ENCODE measurements at regions not wholly inside any gene's neighbourhood (a gene's known extent, or its start where the extent isn't known, plus 50 kb on each side); places are given as distances from the start of the nearest gene placed in this dataset.

DNA sequence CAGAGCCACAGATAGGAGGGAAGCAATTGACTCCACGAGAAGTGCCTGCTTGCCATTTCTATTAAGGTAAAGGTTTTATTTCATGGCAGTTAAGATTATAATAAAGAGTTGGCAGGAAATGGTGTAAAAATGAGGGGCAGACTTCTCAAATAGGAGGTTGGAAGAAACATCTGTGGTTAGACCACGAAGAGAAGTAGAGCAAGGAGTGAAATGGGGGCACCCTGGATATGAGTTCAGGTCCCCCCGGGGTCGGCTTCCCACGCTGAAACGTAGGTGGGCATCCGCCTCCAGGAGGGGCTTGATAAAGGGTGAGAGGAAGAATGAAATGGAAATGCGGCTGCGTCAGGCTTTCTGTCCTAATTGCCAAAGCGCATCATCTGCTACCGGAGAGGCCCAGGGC lies 209.1 kb downstream of the MAF start:
- no peaks in the 10 kb centered on the region; a peak in 1 of 7 replicates for H3K4me1 ChIP-seq (replicated peaks in 1 of 4; ENCODE audit: control insufficient read depth in 3 of 4, insufficient read depth in 4 of 4, low read length in 3 of 4)
- no peak overlapping the region for H3K56ac ChIP-seq (replicated peaks; ENCODE audit: insufficient read length, low read depth, low read length)
- no peak overlapping the region for H2BK120ac ChIP-seq (replicated peaks; ENCODE audit: low read depth, low read length)
- H3K79me2 ChIP-seq (ENCODE audit: control insufficient read depth in 1 of 2, insufficient read depth in 2 of 2, low read length in 2 of 2), result no peaks in the 10 kb centered on the region
- no peak overlapping the region for H3K4ac ChIP-seq (replicated peaks; ENCODE audit: insufficient read length, low read depth, low read length)
- DNase-seq (ENCODE audit: low read depth in 1 of 2, low spot score in 2 of 2) (no peak), FAIRE-seq (no peak)
- ChIA-PET CTCF (ENCODE audit: partially characterized antibody) (no interaction called here), POLR2A (ENCODE audit: partially characterized antibody) (no interaction called here)
- H3K23ac ChIP-seq (ENCODE audit: insufficient read length), result no peak overlapping the region
- H2AK5ac ChIP-seq (ENCODE audit: low read depth, low read length), result no peak overlapping the region
- no peak overlapping the region for H4K8ac ChIP-seq (ENCODE audit: extremely low read depth, insufficient read depth, low read length)
- H3K14ac ChIP-seq (ENCODE audit: insufficient read length), result no peak overlapping the region
- H4K91ac ChIP-seq (replicated peaks; ENCODE audit: insufficient read length, low read length), result no peak overlapping the region
- H3K18ac ChIP-seq (ENCODE audit: extremely low read depth, low read length), result no peak overlapping the region
- H3K9me3 ChIP-seq (ENCODE audit: insufficient read depth in 2 of 2, low read depth in 1 of 2, low read length in 1 of 2), result no peaks in the 10 kb centered on the region
- H3K27ac ChIP-seq (ENCODE audit: low read depth, low read length), result no peak overlapping the region
- H4K20me1 ChIP-seq (replicated peaks in 1 of 2; ENCODE audit: control insufficient read depth in 1 of 2, insufficient read depth in 2 of 2, low read length in 2 of 2), result no peaks in the 10 kb centered on the region
- no peak overlapping the region for H4K5ac ChIP-seq (ENCODE audit: insufficient read length, low read depth, low read length)
- no peaks in the 10 kb centered on the region for H3K23me2 ChIP-seq (ENCODE audit: low read depth, low read length)
- no peaks in the 10 kb centered on the region for H3K36me3 ChIP-seq (ENCODE audit: control insufficient read depth in 2 of 4, insufficient read depth in 4 of 4, low read length in 3 of 4)
- H2BK20ac ChIP-seq (ENCODE audit: low read length), result no peak overlapping the region
- H3K27me3 ChIP-seq (replicated peaks in 1 of 4; ENCODE audit: control insufficient read depth in 3 of 4, extremely low read depth in 1 of 4, insufficient read depth in 3 of 4, low read length in 3 of 4), result no peaks in the 10 kb centered on the region
- no peak overlapping the region for H3K4me2 ChIP-seq (ENCODE audit: insufficient read depth in 1 of 2, low read depth in 2 of 2, low read length in 2 of 2)
- no peaks in the 10 kb centered on the region for H3K79me1 ChIP-seq (ENCODE audit: low read depth, low read length)
- WGBS, 2 experiments (ENCODE audit: extremely low coverage in 1 of 2, insufficient coverage in 1 of 2, insufficient read length in 1 of 2, insufficient replicate concordance in 2 of 2, low coverage in 1 of 2, low lambda C conversion rate in 2 of 2, missing lambda C conversion rate in 1 of 2), result 92% methylated on average over 11 of the region's 11 CpGs; no CpG with 5 or more reads in 1 of the 2 experiments
- no peak overlapping the region for H2BK15ac ChIP-seq (ENCODE audit: low read length)
- H2BK5ac ChIP-seq (ENCODE audit: low read depth, low read length), result no peak overlapping the region
- no peak overlapping the region for H3K4me3 ChIP-seq (ENCODE audit: extremely low read depth in 1 of 4, insufficient read depth in 2 of 4, low read depth in 3 of 4, low read length in 4 of 4)
- H2AFZ ChIP-seq (ENCODE audit: low read length), result no peak overlapping the region
- H3K9ac ChIP-seq (replicated peaks in 1 of 4; ENCODE audit: extremely low read depth in 1 of 4, low read depth in 3 of 4, low read length in 3 of 4), result no peak overlapping the region
- H2BK12ac ChIP-seq (ENCODE audit: low read depth, low read length), result no peak overlapping the region
- TF ChIP-seq, protein P1, sequence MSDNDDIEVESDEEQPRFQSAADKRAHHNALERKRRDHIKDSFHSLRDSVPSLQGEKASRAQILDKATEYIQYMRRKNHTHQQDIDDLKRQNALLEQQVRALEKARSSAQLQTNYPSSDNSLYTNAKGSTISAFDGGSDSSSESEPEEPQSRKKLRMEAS (IDR thresholded peaks at IDR 0.05), result no peak
- no peak for TF ChIP-seq RFX5 (IDR thresholded peaks at IDR 0.05; ENCODE audit: borderline replicate concordance, low read depth, low read length)
- no peak for TF ChIP-seq CBX5 (IDR thresholded peaks at IDR 0.05; ENCODE audit: low read depth, low read length)
- no peak for TF ChIP-seq CHD1 (IDR thresholded peaks at IDR 0.05; ENCODE audit: low read depth, low read length)
- no peak for TF ChIP-seq EZH2 (IDR thresholded peaks at IDR 0.05; ENCODE audit: low read depth, low read length, severe bottlenecking)
- no peak for TF ChIP-seq SUZ12 (IDR thresholded peaks at IDR 0.05; ENCODE audit: low read length)
- TF ChIP-seq POLR2AphosphoS5 (IDR thresholded peaks at IDR 0.05; ENCODE audit: low read depth, low read length), result no peak
- no peak for TF ChIP-seq TEAD4 (IDR thresholded peaks at IDR 0.05; ENCODE audit: low read depth, low read length)
- TF ChIP-seq SIX5 (IDR thresholded peaks at IDR 0.05; ENCODE audit: low read depth, low read length), result no peak
- TF ChIP-seq TAF7 (optimal IDR thresholded peaks at IDR 0.05; ENCODE audit: borderline replicate concordance, low read depth, low read length), result no peak
- no peak for TF ChIP-seq TBP (IDR thresholded peaks at IDR 0.05; ENCODE audit: low read depth, low read length)
- TF ChIP-seq CREB1 (IDR thresholded peaks at IDR 0.05), result no peak
- TF ChIP-seq POLR2A (IDR thresholded peaks at IDR 0.05; ENCODE audit: control extremely low read depth in 1 of 2, low read depth in 2 of 2, low read length in 2 of 2), result no peak
- TF ChIP-seq EP300 (IDR thresholded peaks at IDR 0.05; ENCODE audit: borderline replicate concordance in 1 of 2, low read depth in 2 of 2, low read length in 2 of 2), result no peak
- TF ChIP-seq TCF12 (IDR thresholded peaks at IDR 0.05; ENCODE audit: low read depth, low read length), result no peak
- TF ChIP-seq MAFK (IDR thresholded peaks at IDR 0.05; ENCODE audit: low read depth, low read length), result no peak
- TF ChIP-seq KDM5A (IDR thresholded peaks at IDR 0.05; ENCODE audit: low read length), result no peak

All from H1 (cell line).